Hepatocyte (in vitro differentiated cells): ENCODE measurements at regions not wholly inside any gene's neighbourhood (a gene's known extent, or its start where the extent isn't known, plus 50 kb on each side); places are given as distances from the start of the nearest gene placed in this dataset.
"Not testable (repeated sequence)": the region's sequence is repeated elsewhere in the genome, so short reads cannot be mapped to it uniquely, and the experiment has no call there.

ENCODE experiments used
- DNase-seq: peaks from one replicate; pipeline ENCODE4 v3.0.0-alpha.2; 2016; ENCODE audit warnings: low spot score
- H2AFZ ChIP-seq: fragments of 200-600 bp; sonication (generic); 2 replicates; pipeline ENCODE4 v1.6.0; 2016; ENCODE audit warnings: antibody characterized with exemption, mild to moderate bottlenecking
- H3K27ac ChIP-seq: fragments of 200-600 bp; sonication (generic); 2 replicates; pipeline ENCODE4 v1.5.1; 2016; ENCODE audit warnings: mild to moderate bottlenecking
- H3K27me3 ChIP-seq: fragments of 200-600 bp; sonication (generic); 2 replicates; pipeline ENCODE4 v1.6.1; 2016
- H3K36me3 ChIP-seq: fragments of 200-600 bp; sonication (generic); replicated peaks from 2 replicates; pipeline ENCODE4 v1.5.1; 2016; ENCODE audit warnings: low read depth; ENCODE audit not compliant: insufficient read depth
- H3K4me1 ChIP-seq: fragments of 200-600 bp; sonication (generic); 2 replicates; pipeline ENCODE4 v1.5.1; 2016; ENCODE audit warnings: mild to moderate bottlenecking, moderate library complexity; ENCODE audit not compliant: insufficient read depth
- H3K4me2 ChIP-seq: fragments of 200-600 bp; sonication (generic); 2 replicates; pipeline ENCODE4 v1.6.0; 2016
- H3K4me3 ChIP-seq: fragments of 200-600 bp; sonication (generic); 2 replicates; pipeline ENCODE4 v1.5.1; 2016; ENCODE audit warnings: mild to moderate bottlenecking
- H3K79me2 ChIP-seq: fragments of 200-600 bp; sonication (generic); 2 replicates; pipeline ENCODE4 v1.6.0; 2017; ENCODE audit warnings: mild to moderate bottlenecking
- H3K9me2 ChIP-seq: fragments of 200-600 bp; sonication (generic); replicated peaks from 2 replicates; pipeline ENCODE4 v1.6.0; 2017; ENCODE audit warnings: mild to moderate bottlenecking; ENCODE audit not compliant: insufficient read depth
- H3K9me3 ChIP-seq: fragments of 200-600 bp; sonication (generic); 2 replicates; pipeline ENCODE4 v1.5.1; 2016; ENCODE audit warnings: low read depth, mild to moderate bottlenecking
- H4K20me1 ChIP-seq: fragments of 200-600 bp; sonication (generic); 2 replicates; pipeline ENCODE4 v1.6.0; 2016; ENCODE audit warnings: mild to moderate bottlenecking; ENCODE audit not compliant: insufficient read depth, poor library complexity, severe bottlenecking
- EZH2 ChIP-seq: fragments of 200-600 bp; sonication (generic); IDR thresholded peaks from 2 replicates; pipeline ENCODE4 v1.6.1; 2016; ENCODE audit warnings: antibody characterized with exemption, mild to moderate bottlenecking, borderline replicate concordance
- EZH2phosphoT487 ChIP-seq: fragments of 200-600 bp; sonication (generic); IDR thresholded peaks from one replicate; pipeline ENCODE4 v1.6.1; 2018; ENCODE audit warnings: antibody characterized with exemption, mild to moderate bottlenecking, low read depth, moderate library complexity; ENCODE audit not compliant: unreplicated experiment, severe bottlenecking
- WGBS: methylation state at CpG from one replicate; pipeline ENCODE4 v1.1.6; 2016; ENCODE audit warnings: low lambda C conversion rate; ENCODE audit errors: missing lambda C conversion rate; 5-methylcytosine and 5-hydroxymethylcytosine counted together
- TF ChIP-seq, protein P1 (sequence below): fragments of 200-600 bp; sonication (generic); IDR thresholded peaks from 2 replicates; pipeline ENCODE4 v1.5.1; 2016; ENCODE audit warnings: antibody characterized with exemption, mild to moderate bottlenecking; ENCODE audit not compliant: poor library complexity

- 81% methylated on average over 1 of the region's 1 CpG for WGBS
- Histone ChIP-seq H3K79me2 (no peaks in the 10 kb centered on the region), H3K4me2 (no peak overlapping the region), H2AFZ (no peak overlapping the region), H3K9me2 (no peaks in the 10 kb centered on the region), H3K4me1 (no peaks in the 10 kb centered on the region), H3K27ac (no peak overlapping the region), H3K9me3 (no peaks in the 10 kb centered on the region), H3K4me3 (no peak overlapping the region), H4K20me1 (no peaks in the 10 kb centered on the region), H3K36me3 (no peaks in the 10 kb centered on the region), H3K27me3 (no peaks in the 10 kb centered on the region)
- DNase-seq: no peak
- TF ChIP-seq, protein P1, sequence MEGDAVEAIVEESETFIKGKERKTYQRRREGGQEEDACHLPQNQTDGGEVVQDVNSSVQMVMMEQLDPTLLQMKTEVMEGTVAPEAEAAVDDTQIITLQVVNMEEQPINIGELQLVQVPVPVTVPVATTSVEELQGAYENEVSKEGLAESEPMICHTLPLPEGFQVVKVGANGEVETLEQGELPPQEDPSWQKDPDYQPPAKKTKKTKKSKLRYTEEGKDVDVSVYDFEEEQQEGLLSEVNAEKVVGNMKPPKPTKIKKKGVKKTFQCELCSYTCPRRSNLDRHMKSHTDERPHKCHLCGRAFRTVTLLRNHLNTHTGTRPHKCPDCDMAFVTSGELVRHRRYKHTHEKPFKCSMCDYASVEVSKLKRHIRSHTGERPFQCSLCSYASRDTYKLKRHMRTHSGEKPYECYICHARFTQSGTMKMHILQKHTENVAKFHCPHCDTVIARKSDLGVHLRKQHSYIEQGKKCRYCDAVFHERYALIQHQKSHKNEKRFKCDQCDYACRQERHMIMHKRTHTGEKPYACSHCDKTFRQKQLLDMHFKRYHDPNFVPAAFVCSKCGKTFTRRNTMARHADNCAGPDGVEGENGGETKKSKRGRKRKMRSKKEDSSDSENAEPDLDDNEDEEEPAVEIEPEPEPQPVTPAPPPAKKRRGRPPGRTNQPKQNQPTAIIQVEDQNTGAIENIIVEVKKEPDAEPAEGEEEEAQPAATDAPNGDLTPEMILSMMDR: no peak
- TF ChIP-seq EZH2 (no peak), EZH2phosphoT487 (no peak)
These were observed 292.4 kb upstream of the ACO1 start for GRCh38 chr9:32092031-32092430.

GRCh38 chr9:32117291-32117690 is 267.2 kb upstream of the ACO1 start:
- Histone ChIP-seq H3K36me3 (no peaks in the 10 kb centered on the region), H3K4me3 (no peak overlapping the region), H3K4me1 (no peaks in the 10 kb centered on the region), H3K9me2 (no peaks in the 10 kb centered on the region), H2AFZ (no peak overlapping the region), H3K4me2 (no peak overlapping the region), H3K27me3 (no peaks in the 10 kb centered on the region), H3K79me2 (no peaks in the 10 kb centered on the region), H3K27ac (no peak overlapping the region), H3K9me3 (no peaks in the 10 kb centered on the region), H4K20me1 (no peaks in the 10 kb centered on the region)
- DNase-seq: no peak
- TF ChIP-seq, protein P1: no peak
- TF ChIP-seq EZH2 (no peak), EZH2phosphoT487 (no peak)
- 89% methylated on average over 2 of the region's 2 CpGs for WGBS

DNA sequence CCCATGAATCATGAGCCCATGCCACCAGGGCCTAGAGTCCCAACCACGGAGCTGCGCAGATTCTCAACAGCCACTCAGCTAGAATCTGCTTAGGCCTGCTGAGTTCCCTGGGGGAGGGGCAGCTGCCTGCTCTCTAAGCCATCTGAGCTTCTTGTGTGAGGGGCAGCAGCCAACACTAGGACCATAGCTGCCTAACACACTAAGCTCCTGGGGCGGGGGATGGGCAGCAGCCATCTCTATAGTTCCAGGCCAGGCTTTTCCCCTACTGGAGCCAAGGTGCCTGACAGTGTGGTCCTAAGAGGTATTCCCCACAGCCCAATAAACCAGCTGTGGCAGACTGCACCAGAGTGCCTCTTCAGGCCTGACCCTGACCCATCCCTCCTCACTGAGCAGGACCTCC is 255.9 kb upstream of the ACO1 start:
- H3K9me2 ChIP-seq: no peaks in the 10 kb centered on the region
- no peaks in the 10 kb centered on the region for H3K4me1 ChIP-seq
- H3K4me2 ChIP-seq: no peak overlapping the region
- TF ChIP-seq, protein P1: no peak
- TF ChIP-seq EZH2 (no peak), EZH2phosphoT487 (no peak)
- no peaks in the 10 kb centered on the region for H3K9me3 ChIP-seq
- H3K36me3 ChIP-seq: no peaks in the 10 kb centered on the region
- no peaks in the 10 kb centered on the region for H3K27me3 ChIP-seq
- H3K27ac ChIP-seq: no peak overlapping the region
- H3K4me3 ChIP-seq: no peak overlapping the region
- H4K20me1 ChIP-seq: no peaks in the 10 kb centered on the region
- WGBS: 100% methylated on average over 3 of the region's 3 CpGs
- H3K79me2 ChIP-seq: no peaks in the 10 kb centered on the region
- H2AFZ ChIP-seq: no peak overlapping the region
- no peak for DNase-seq

DNA sequence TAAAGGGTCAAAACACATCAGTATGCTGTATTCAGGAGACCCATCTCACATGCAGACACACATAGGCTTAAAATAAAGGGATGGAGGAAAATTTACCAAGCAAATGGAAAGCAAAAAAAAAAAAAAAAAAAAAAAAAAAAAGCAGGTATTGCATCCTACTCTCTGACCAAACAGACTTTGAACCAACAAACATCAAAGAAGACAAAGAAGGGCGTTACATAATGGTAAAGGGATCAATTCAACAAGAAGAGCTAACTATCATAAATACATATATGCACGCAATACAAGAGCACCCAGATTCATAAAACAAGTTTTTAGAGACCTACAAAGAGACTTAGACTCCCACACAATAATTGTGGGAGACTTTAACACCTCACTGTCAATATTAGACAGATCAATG is 253.7 kb upstream of the ACO1 start:
- H3K36me3 ChIP-seq, H3K27ac ChIP-seq, H3K9me2 ChIP-seq, H3K9me3 ChIP-seq, H3K4me1 ChIP-seq, DNase-seq, H3K4me2 ChIP-seq, H4K20me1 ChIP-seq, H3K27me3 ChIP-seq, H3K79me2 ChIP-seq, H3K4me3 ChIP-seq, H2AFZ ChIP-seq: not testable (repeated sequence)
- WGBS: 54% methylated on average over 2 of the region's 2 CpGs
